ENCODE measurements at regions not wholly inside any gene's neighbourhood (a gene's known extent, or its start where the extent isn't known, plus 50 kb on each side); places are given as distances from the start of the nearest gene placed in this dataset.

DNA sequence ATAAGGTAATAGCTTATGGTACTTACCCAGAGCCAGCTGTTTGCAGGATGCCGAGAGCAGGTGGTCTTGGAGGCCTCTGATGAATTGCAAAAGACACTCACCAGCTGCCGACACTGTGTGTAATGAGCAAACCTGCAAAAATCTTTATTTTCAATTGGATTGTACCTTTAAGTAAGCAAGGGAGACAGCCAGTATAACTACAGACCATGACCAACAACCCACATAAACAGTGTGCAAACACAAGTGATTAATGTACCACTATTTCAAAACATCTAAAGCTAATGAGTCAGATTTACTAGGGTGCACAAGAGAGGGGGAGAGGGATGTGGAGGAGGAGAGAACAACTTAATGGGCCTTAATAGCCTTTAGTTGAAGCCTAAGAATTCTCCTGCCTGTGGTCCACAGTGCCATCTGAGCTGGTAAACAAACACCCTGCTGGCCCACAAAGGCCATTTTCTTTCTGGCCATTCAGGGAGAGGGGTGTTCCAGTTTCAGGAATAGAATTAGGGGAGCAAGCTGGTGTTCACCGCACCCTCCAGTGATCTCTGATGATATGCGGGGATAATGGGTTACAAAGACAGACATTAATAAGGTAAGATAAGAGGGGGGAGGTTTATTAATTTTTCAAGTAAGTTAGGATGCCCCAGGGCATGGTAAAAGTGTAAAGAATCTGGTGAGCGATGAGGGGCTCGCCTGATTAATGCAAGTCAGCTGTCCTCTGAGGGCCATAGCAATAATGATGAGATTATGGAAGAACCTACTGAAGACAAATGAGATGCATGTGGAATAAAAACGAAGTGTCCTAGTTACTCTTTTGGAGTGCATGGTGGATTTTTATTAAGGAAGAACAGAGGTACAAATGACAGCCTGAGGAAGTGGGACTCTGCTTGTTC is 196.4 kb downstream of the HRH4 start:
- DNase-seq: no peak
- H3K4me3 Mint-ChIP-seq: no peak overlapping the region
- peaks cover 0 to 4% (median under 1%) of the 10 kb centered on the region in 7 donors for H3K9me3 Mint-ChIP-seq
- peaks cover 15 to 18% (median 17%) of the 10 kb centered on the region in 3 donors for H3K4me1 Mint-ChIP-seq
- ATAC-seq (ENCODE audit: low read depth in 2 of 2): no peak
- no peaks in the 10 kb centered on the region for H3K36me3 Mint-ChIP-seq
- peak overlapping the region in 1 of 6 donors; percentile 7 for H3K27ac Mint-ChIP-seq
- no peaks in the 10 kb centered on the region for H3K27me3 Mint-ChIP-seq

DNA sequence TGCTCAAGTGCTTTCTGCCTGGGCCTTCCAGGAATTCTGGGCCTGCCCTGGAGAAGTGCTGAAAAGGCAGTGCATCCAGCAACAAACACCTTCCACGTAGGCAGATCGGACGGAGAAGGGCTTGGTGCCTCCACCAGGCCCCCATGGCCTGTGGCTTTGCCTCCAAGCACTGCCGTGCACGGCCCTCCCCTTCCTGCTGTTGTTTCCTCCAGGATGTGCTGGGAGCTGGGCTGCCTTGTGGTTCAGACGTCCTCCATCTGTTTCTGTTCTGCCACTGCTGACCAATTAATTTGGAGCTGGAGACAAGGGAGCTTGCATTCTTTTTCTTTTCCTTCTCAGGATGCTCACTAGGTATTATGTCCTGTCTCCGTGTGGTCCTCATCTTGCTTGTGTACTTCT is 197.0 kb downstream of the HRH4 start:
- H3K36me3 Mint-ChIP-seq: no peaks in the 10 kb centered on the region
- peaks cover 15 to 18% (median 17%) of the 10 kb centered on the region in 3 donors for H3K4me1 Mint-ChIP-seq
- DNase-seq (no peak), ATAC-seq (ENCODE audit: low read depth in 2 of 2) (no peak)
- no peak overlapping the region for H3K27ac Mint-ChIP-seq
- H3K4me3 Mint-ChIP-seq: no peak overlapping the region
- H3K27me3 Mint-ChIP-seq: peaks cover 0 to under 1% (median 0%) of the 10 kb centered on the region in 3 donors
- peaks cover 0 to 2% (median 0%) of the 10 kb centered on the region in 7 donors for H3K9me3 Mint-ChIP-seq

DNA sequence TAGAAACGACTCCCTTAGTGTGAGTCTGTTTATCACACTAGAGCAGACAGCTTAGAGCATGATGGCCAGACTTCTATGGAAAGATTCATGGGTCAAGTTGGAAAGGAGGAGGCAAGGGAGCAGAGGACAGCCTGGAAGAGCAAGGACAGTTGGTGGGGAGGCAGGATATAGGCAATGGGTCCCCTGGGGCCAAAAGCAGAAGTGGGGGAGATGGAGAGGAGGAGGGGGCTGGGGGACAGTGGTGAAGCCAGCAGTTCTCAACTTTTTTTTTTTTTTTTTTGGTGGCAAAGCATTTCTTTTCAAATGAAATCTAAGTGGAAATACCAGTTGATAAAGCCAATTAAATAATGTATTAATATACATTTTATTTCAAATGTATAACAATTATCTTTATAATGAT is 197.9 kb downstream of the HRH4 start:
- DNase-seq (no peak), ATAC-seq (ENCODE audit: low read depth in 2 of 2) (no peak)
- peaks cover 4 to 8% (median 4%) of the 10 kb centered on the region in 3 donors for H3K27me3 Mint-ChIP-seq
- no peaks in the 10 kb centered on the region for H3K36me3 Mint-ChIP-seq
- peaks cover 0 to 2% (median 0%) of the 10 kb centered on the region in 7 donors for H3K9me3 Mint-ChIP-seq
- peak overlapping the region in 3 of 6 donors; percentile 35 to 53 (median 41) for H3K27ac Mint-ChIP-seq
- no peak overlapping the region for H3K4me3 Mint-ChIP-seq
- peaks cover 15 to 18% (median 17%) of the 10 kb centered on the region in 3 donors for H3K4me1 Mint-ChIP-seq

DNA sequence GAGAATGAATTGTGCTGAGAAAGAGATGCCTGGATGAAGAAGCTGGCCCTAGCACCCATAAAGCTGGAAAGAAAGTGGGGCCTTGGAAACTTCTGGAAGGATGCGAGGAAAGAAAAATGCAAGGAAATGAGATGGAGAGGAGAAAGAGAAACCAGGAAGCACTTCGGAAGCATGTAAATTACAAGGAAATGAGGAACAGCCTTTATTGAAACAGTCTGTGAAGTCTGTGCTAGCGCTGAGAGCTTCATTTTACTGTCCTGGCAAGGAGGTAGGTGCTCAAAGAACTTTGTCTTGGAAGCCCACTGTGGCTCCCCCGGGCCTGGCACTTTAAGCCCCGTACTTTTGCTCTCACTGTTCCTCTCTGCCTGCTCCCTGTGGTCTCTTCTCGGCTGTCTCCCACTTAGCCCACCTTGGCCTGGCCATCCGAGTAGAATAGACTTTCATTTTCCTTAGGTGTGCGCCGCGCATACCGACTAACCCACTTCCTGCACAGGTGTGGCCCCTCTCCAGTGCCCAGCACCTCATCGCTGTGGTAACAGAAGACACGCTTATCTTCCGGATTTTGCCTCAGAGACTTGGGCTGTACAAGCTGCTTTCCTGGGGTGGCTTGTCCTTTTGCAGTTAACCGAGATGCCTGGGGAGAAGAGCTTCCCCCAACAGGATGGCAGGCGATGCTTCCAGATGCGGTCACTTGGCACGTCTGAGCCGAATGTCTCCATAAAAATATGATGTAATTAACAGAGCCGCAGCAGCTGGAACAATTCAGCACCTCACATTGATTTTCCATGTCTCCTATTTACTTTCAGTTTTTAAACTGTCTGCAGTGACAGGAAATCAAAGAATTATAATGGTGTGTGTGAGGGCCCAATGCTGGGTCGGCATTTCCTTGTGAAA is 199.6 kb downstream of the HRH4 start:
- peak; percentile 8 for DNase-seq
- Mint-ChIP-seq H3K9me3 (peaks cover 0 to 2% (median 0%) of the 10 kb centered on the region in 7 donors), H3K27ac (peak overlapping the region; percentile 36 to 86 (median 66)), H3K36me3 (no peaks in the 10 kb centered on the region), H3K4me3 (peak overlapping the region; percentile 70 to 90 (median 84)), H3K27me3 (peaks cover 4 to 8% (median 4%) of the 10 kb centered on the region in 3 donors), H3K4me1 (peaks cover 15 to 18% (median 17%) of the 10 kb centered on the region in 3 donors)
- peak; percentile 74 to 78 for ATAC-seq (ENCODE audit: low read depth in 2 of 2)

DNA sequence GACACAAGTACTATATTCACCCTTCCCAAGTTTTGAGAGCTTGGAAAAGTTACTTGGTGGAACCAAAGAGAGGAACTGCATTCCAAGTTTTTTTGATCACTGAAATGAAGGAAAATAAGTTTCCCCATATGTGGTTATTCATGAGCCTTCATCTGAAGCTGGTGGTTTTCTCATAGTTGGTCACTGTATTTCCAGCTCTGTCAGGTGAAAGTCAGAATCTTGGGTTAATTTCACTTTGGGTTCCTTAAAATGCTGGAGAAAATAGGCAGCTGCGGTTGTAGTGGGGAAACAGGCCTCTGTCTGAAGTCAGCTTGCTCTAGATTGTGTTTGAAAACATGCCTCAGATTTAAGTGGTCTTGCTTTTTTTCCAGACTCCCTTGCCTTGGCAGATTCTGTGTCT is 200.5 kb downstream of the HRH4 start:
- Mint-ChIP-seq H3K36me3 (no peaks in the 10 kb centered on the region), H3K9me3 (no peaks in the 10 kb centered on the region), H3K27me3 (peaks cover 4 to 8% (median 4%) of the 10 kb centered on the region in 3 donors), H3K4me3 (peak overlapping the region in 3 of 8 donors; percentile 49 to 90 (median 82)), H3K4me1 (peaks cover 15 to 18% (median 17%) of the 10 kb centered on the region in 3 donors), H3K27ac (peak overlapping the region in 1 of 6 donors; percentile 71)
- no peak for ATAC-seq (ENCODE audit: low read depth in 2 of 2)
- no peak for DNase-seq

DNA sequence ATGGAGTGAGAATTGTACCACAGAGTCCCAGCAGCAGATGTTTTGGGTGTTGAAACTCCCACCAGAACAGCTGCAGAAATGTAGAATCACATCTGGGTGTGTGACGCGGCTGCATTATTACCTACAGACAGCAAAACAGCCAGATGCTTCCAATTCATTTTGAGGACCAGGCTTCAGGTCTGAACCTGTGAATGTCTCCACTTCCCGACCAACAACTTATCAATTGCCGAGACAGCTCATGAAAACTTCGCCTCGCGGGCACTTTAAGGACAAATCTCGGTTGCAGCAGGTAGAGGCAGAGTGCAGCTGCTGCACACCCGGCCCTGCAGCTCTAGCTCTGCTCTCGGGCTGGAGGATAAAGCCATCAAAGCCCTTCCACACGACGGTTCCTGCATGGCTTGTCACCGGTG is 202.0 kb downstream of the HRH4 start:
- Mint-ChIP-seq H3K27ac (no peak overlapping the region), H3K9me3 (no peaks in the 10 kb centered on the region), H3K27me3 (peaks cover 4 to 8% (median 4%) of the 10 kb centered on the region in 3 donors), H3K36me3 (no peaks in the 10 kb centered on the region), H3K4me3 (no peak overlapping the region), H3K4me1 (peaks cover 15 to 18% (median 17%) of the 10 kb centered on the region in 3 donors)
- ATAC-seq (ENCODE audit: low read depth in 2 of 2): no peak
- DNase-seq: no peak

DNA sequence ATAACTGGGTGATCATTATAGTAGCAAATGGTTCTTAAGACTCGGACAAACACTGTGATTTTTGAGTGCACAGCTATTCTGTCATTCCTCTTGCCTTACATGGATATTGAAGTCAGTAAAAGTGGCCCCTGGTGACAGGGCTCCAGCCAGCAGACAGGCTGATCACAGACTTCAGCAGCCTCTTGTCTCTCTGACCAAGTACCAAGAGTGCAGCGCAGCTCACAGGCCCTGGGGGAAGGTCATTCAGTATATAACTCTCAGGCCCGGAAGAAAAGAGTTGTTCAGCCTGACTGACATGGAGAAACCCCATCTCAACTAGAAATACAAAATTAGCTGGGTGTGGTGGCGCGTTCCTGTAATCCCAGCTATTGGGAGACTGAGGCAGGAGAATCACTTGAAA is 202.6 kb downstream of the HRH4 start:
- Mint-ChIP-seq H3K36me3 (no peaks in the 10 kb centered on the region), H3K27me3 (peaks cover 4 to 8% (median 4%) of the 10 kb centered on the region in 3 donors), H3K9me3 (no peaks in the 10 kb centered on the region), H3K4me3 (no peak overlapping the region), H3K4me1 (peaks cover 14 to 17% (median 16%) of the 10 kb centered on the region in 3 donors), H3K27ac (no peak overlapping the region)
- DNase-seq (no peak), ATAC-seq (ENCODE audit: low read depth in 2 of 2) (no peak)

DNA sequence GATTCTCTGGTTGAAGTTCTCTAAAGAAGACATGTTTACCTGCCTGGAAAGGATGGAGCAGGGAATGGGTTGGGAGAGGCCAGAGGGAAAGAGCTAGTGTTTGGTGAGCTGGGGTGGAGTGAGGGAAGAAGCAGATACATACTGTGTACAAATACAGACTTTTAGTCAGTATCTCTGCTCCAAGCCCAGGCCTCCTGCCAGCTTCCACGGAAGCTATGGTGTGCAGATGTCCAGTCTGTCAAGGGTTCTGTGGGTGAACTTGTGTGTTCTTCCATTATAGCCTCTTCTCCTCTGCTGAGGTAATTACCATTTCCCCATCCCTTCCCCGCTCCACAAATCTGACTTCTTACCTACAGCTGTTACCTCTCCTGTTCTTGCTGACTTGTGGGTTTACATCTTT is 208.6 kb downstream of the HRH4 start:
- Mint-ChIP-seq H3K27ac (no peak overlapping the region), H3K27me3 (peaks cover 0 to 9% (median 0%) of the 10 kb centered on the region in 3 donors), H3K4me1 (no peaks in the 10 kb centered on the region), H3K4me3 (no peak overlapping the region), H3K36me3 (no peaks in the 10 kb centered on the region), H3K9me3 (peaks cover 0 to 2% (median 0%) of the 10 kb centered on the region in 7 donors)
- DNase-seq (no peak), ATAC-seq (ENCODE audit: low read depth in 2 of 2) (no peak)

DNA sequence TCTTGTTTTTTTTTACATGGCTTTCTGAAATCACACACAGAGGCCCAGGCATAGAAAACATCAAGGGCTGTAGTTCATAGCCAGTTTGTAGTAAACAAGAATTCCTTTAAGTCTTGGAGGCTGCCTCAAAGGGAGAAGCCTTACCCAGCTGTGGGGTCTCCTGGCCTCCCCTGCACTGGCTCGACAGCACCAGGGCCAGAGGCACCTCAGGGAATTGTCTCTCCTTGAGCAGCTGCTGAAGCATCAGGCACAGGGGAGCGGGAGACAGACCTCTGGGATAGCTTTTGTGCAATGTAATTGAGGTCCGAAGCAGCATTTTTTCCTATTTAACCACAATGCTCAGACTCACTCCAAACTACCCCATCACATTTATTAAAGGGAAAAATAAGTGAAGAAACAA is 209.1 kb downstream of the HRH4 start:
- Mint-ChIP-seq H3K4me3 (no peak overlapping the region), H3K4me1 (no peaks in the 10 kb centered on the region), H3K27me3 (peaks cover 0 to 9% (median 0%) of the 10 kb centered on the region in 3 donors), H3K9me3 (peaks cover 0 to 2% (median 0%) of the 10 kb centered on the region in 7 donors), H3K36me3 (no peaks in the 10 kb centered on the region), H3K27ac (no peak overlapping the region)
- ATAC-seq (ENCODE audit: low read depth in 2 of 2) (no peak), DNase-seq (no peak)

DNA sequence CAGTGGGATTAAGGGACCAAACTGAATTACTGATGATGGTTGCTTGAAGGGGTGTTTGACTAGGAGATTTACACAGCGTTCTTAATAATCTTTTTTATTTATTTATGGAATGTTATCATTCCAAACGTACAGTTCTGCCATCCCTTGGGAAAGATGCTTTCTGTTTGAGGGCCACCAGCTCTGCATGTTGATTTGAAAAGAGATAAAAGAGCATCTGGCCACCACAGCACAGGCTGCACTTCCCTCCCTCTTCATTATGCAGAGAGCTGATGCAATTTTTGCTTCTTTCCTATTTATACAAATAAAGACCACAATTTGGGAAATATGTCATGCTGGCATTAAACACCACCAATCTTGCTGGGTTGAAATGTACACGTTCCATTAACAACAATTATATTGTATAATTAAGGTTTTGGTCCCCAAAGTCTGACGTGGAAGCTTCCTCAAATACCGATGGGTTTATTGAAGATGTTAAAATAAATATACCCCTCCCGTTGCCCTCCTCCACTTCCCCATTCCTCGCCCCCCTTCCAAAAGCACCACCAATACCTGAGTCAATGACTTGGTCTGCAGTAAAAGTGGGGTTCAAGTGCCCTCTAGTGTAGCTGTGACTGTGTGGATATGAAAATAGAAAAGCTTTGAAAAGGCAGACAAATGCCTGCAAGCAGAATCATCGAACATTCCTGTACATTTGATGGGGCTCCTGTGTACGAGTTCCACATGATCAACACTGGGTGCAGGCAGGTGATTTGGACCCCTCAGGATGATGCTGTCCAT is 211.9 kb downstream of the HRH4 start:
- no peak overlapping the region for H3K27ac Mint-ChIP-seq
- no peaks in the 10 kb centered on the region for H3K4me1 Mint-ChIP-seq
- ATAC-seq (ENCODE audit: low read depth in 2 of 2) (no peak), DNase-seq (no peak)
- H3K9me3 Mint-ChIP-seq: peaks cover 0 to 2% (median 0%) of the 10 kb centered on the region in 7 donors
- peaks cover 3 to 9% (median 6%) of the 10 kb centered on the region in 3 donors for H3K27me3 Mint-ChIP-seq
- no peaks in the 10 kb centered on the region for H3K36me3 Mint-ChIP-seq
- H3K4me3 Mint-ChIP-seq: no peak overlapping the region

DNA sequence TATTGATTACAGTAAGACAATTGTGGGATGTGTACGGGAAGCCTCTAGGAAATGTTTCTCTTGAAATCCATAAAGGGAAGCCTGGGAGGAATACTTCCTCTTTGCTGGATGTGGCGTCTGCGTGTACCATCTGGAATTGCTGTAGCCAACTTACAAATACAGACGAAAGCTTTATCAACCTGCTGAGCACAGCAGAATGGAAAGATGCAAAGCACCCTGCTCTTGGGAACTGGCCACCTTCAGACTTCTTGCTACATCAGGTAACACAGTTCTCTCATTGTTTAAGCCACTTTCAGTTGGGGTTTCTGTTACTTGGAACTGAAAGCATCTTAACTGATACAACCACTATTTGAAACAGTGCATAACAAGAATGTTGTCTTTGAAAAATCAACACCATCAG is 213.8 kb downstream of the HRH4 start:
- ATAC-seq (ENCODE audit: low read depth in 2 of 2) (no peak), DNase-seq (no peak)
- Mint-ChIP-seq H3K9me3 (no peaks in the 10 kb centered on the region), H3K27ac (no peak overlapping the region), H3K4me3 (no peak overlapping the region), H3K36me3 (no peaks in the 10 kb centered on the region), H3K4me1 (no peaks in the 10 kb centered on the region), H3K27me3 (peaks cover 3 to 11% (median 9%) of the 10 kb centered on the region in 3 donors)

DNA sequence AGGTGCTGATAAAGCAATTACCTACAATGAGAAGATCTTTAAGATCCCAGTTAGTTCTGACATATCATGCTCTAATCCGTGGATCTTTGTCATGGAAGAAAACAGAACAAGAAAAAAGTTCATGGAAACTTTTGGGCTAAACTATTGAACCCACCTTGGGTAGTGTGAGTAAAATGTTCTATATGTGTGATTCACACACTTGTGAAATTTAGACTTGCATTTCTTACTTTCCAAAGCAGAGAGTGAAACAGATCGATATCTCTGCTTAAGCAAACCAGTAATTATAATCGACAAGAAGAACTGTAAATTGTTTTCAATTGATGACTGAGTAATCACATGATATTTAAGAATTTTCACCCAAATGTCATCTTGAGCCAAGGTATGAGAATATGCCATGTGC is 214.2 kb downstream of the HRH4 start:
- H3K36me3 Mint-ChIP-seq: no peaks in the 10 kb centered on the region
- no peak for DNase-seq
- H3K27ac Mint-ChIP-seq: no peak overlapping the region
- H3K9me3 Mint-ChIP-seq: no peaks in the 10 kb centered on the region
- H3K27me3 Mint-ChIP-seq: peaks cover 3 to 11% (median 9%) of the 10 kb centered on the region in 3 donors
- no peak for ATAC-seq (ENCODE audit: low read depth in 2 of 2)
- H3K4me3 Mint-ChIP-seq: no peak overlapping the region
- H3K4me1 Mint-ChIP-seq: no peaks in the 10 kb centered on the region

DNA sequence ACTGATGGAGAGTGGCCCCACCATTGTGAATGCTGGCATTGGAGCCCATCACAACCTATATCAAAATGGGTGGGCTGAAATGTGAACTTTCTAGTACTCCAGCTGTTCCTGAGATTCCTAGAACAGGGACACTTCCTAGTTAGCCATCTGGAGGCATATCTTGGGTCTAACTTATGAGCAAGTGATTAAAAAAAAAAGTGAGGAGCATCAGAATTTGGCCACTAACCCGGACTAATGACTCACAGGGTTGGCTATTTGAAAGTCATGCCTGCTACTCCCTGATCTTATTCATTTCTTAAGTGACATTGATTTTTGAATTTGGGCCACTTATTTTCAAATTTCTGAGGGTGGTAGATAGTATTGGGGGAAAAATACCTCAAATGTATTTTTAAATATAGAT is 216.6 kb downstream of the HRH4 start:
- Mint-ChIP-seq H3K27me3 (peaks cover 0 to 19% (median 3%) of the 10 kb centered on the region in 3 donors), H3K36me3 (no peaks in the 10 kb centered on the region), H3K4me3 (no peak overlapping the region), H3K27ac (no peak overlapping the region), H3K4me1 (no peaks in the 10 kb centered on the region), H3K9me3 (peaks cover 0 to 2% (median 0%) of the 10 kb centered on the region in 7 donors)
- DNase-seq (no peak), ATAC-seq (ENCODE audit: low read depth in 2 of 2) (no peak)
